GM12874 (cell line): ENCODE measurements at regions not wholly inside any gene's neighbourhood (a gene's known extent, or its start where the extent isn't known, plus 50 kb on each side); places are given as distances from the start of the nearest gene placed in this dataset.

Experiments used
- TF ChIP-seq, protein P1 (sequence below): IDR thresholded peaks from 2 replicates; pipeline ENCODE4 v1.5.1; 2011; ENCODE audit warnings: low read depth, mild to moderate bottlenecking, control low read depth, low read length, moderate library complexity; ENCODE audit not compliant: insufficient read depth

DNA sequence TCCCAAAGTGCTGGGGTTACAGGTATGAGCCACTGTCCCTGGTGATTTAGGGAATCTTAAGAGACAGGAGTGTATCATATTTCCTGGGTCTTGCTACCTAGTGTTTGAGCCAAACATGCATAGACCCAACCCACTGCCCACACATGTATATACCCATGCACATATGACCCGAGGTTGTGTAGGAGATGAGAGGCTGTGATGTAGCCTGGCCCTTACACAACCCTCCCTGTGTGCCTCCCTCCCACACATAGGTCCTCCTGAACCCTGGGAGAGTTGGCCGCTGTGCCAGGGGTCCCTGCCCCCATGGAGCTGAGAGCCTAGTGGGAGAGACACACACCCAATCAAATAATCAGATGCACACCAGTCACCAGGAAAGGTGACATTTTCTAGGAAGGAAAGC, 365.9 kb downstream of the ZNF536 start:
- TF ChIP-seq, protein P1, sequence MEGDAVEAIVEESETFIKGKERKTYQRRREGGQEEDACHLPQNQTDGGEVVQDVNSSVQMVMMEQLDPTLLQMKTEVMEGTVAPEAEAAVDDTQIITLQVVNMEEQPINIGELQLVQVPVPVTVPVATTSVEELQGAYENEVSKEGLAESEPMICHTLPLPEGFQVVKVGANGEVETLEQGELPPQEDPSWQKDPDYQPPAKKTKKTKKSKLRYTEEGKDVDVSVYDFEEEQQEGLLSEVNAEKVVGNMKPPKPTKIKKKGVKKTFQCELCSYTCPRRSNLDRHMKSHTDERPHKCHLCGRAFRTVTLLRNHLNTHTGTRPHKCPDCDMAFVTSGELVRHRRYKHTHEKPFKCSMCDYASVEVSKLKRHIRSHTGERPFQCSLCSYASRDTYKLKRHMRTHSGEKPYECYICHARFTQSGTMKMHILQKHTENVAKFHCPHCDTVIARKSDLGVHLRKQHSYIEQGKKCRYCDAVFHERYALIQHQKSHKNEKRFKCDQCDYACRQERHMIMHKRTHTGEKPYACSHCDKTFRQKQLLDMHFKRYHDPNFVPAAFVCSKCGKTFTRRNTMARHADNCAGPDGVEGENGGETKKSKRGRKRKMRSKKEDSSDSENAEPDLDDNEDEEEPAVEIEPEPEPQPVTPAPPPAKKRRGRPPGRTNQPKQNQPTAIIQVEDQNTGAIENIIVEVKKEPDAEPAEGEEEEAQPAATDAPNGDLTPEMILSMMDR = no peak

DNA sequence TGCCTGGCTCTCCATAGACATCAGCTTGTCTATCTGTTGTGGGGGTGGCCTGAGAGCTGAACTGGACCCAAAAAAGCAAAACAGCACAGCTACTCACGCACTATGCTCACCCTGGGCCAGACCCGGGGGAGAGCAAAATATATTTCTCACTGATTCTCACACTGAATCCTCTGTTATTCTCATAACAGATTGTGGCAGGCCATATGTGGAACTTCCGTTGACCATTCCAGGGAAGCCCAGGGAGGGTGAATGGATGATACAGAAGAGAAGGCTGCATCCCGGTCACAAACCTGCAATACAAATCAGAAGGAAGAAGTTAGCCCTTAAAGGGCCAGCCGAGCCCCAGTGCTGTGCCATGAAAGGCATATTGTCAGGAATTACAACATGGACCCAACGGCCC, 362.5 kb downstream of the ZNF536 start:
- TF ChIP-seq, protein P1 = no peak

DNA sequence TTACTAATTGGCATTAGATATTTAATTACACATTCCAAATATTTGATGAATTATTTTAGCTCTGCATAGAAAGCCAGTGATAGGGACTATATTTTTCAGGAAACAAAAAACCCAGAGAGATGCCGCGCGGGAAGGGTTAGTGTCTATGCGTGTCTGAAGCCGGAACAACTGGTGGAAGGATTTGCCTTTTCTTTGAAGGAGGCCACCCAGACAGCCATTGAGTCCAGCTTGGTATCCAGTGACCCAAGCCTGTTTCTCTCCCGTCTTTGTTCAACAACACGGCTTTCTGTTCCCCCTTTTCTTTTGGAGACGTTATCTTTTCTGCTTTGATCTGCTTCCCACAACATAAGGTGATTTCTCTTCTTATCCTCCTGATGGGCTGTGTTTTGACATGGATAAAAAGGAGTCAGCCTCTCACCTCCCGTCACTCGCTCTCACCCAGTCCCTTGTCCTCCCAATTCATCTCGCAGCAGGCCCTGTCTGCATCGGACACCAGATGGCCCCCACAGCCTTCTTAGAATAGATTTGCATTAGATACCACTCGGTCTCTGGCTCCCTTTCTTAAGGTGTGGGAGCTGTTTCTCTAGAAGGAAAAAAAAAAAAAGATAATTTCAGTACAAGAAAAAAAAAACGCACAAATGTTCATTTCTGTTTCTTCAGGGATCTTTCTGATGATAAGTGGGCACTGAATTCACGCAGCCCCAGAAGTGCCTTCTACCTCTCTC, 361.8 kb downstream of the ZNF536 start:
- TF ChIP-seq, protein P1 = no peak

DNA sequence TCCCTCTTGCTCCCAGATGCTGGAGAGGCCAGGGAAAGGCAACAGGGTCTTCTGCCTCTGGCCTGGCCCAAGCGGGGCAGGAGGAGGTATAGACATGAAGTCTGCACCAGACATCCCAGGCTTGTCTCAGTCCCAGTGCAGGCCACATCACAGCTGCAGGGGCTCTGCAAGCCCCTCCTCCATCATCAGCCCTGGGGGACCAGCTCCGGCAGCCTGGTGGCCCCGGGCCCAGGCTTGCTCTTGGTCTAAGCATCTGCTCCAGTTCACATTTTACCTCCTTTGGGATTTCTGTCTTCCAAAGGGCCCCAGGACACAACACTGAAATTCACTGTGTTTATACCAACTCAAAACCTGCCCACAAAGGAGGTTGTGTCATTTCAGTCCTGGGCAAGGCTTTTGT, 359.4 kb downstream of the ZNF536 start:
- TF ChIP-seq, protein P1 = no peak

DNA sequence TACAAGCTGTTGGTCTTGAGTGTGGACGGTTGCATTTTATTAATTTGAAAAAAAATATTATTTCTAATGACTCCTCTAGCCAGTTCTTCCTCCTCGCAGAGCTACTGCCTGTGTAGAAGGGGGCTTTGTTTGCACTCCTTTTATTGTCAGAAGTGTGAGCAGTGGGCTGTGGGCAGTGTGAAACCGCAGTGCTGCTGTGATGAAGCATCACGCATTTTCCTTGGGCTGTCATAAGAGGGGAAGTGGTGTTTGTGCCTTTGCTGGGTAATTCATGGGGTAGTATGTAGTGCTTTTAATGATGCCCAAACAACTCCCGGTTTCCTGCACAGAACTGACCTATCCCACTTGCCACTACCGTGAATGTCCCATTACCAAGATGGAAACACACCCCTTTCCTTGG, 357.3 kb downstream of the ZNF536 start:
- TF ChIP-seq, protein P1 = no peak

DNA sequence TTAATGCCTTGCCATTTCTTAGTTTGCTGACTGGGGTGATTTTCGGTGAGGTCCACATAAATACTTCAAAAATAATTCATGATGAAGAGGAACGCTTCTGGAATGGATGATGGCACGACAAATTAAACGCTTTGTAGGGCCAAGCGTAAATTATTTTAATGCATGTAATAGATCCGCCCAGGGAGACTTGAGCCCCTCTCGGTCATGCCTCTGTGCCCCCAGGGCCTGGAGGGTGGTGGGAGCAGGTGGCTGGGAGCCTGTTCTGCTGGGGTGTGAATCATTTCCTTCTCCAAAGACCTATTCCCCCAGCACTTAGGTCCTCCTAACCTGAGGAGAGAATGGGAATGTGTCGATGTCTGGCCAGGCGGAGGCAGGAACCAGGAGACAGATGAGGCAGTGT, 350.6 kb downstream of the ZNF536 start:
- TF ChIP-seq, protein P1 = no peak

DNA sequence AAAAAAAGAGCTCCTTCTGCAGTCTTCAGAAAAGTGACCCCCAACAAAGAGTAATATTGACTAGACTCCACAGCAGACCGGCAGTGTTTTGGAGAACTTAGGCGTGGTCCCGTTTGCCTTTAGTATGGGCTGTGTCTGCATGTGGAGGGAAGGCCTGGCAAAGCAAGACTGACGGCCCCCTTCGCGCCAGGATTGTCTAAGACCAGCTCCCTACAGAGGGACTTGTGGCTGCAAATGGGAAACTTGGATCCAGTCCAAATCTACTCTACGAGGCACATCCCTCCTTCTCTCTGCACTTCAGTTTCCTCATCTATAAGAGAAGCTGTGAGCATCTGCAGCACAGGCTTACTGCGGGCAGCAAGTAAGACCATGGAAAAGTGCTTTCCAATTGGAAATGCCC, 350.0 kb downstream of the ZNF536 start:
- TF ChIP-seq, protein P1 = no peak
